SKM-1 (cell line): ENCODE measurements at regions not wholly inside any gene's neighbourhood (a gene's known extent, or its start where the extent isn't known, plus 50 kb on each side); places are given as distances from the start of the nearest gene placed in this dataset.
"Not testable (repeated sequence)": the region's sequence is repeated elsewhere in the genome, so short reads cannot be mapped to it uniquely, and the experiment has no call there.

Source experiments
- DNase-seq: peaks from one replicate; lab custom pipeline; 2025; ENCODE audit not compliant: unreplicated experiment; lab: John Stamatoyannopoulos, UW

GRCh38 chr3:144433006-144433405 is 461.4 kb downstream of the DIPK2A start:
- DNase-seq, result no peak

GRCh38 chr3:144437989-144438388 is 466.4 kb downstream of the DIPK2A start:
- no peak for DNase-seq

DNA sequence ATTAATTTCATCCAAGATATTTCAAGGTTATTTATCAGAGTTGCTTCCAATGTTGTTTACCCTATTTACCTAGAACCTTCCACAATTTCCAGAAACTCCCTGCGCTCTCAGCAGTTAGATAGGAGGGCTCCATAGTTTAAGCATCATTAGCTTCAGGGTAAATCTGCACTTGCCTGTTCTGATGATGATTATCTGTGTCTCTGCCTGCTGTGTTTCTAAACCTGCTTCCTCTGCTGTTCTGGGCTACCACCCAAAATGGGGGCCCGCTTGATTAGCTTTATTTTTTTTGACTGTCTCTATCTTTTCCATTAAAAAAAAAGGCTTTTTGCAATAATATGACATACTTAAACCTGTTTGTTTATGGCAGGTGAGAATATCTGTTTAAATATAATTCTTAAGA is 472.4 kb downstream of the DIPK2A start:
- DNase-seq, result no peak

- DNase-seq, result no peak
Measured at GRCh38 chr3:144444546-144444945, 472.9 kb downstream of the DIPK2A start.

GRCh38 chr3:144455841-144456440 is 484.3 kb downstream of the DIPK2A start:
- DNase-seq, result no peak

GRCh38 chr3:144457758-144458157 is 486.1 kb downstream of the DIPK2A start:
- DNase-seq, result no peak

GRCh38 chr3:144458283-144458682 is 486.7 kb downstream of the DIPK2A start:
- DNase-seq, result no peak

- DNase-seq, result no peak
Measured at GRCh38 chr3:144462337-144462736, 490.7 kb downstream of the DIPK2A start.

- DNase-seq, result no peak
Measured at GRCh38 chr3:144463911-144464310, 492.3 kb downstream of the DIPK2A start.

GRCh38 chr3:144466114-144466513 is 494.5 kb downstream of the DIPK2A start:
- no peak for DNase-seq

DNA sequence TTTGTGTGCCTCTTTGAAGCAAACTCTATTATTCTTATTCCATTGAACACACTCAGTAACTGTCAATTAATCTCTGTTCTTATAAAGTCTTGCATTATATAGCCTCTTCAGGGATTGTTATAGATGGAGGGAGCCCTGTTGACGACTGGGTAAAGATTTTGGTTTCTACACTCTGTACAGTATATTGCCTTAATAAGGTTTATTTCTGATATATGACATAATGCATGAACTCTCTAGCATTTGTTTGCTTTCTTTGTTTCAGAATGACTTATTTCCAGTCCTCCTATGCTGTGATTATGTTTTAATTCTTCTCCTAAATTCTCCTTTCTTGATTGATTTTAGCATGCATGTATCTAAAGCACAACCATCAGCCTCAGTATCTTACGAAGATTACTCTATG is 494.9 kb downstream of the DIPK2A start:
- DNase-seq, result no peak

- no peak for DNase-seq
Measured at GRCh38 chr3:144470666-144471065, 499.0 kb downstream of the DIPK2A start.

DNA sequence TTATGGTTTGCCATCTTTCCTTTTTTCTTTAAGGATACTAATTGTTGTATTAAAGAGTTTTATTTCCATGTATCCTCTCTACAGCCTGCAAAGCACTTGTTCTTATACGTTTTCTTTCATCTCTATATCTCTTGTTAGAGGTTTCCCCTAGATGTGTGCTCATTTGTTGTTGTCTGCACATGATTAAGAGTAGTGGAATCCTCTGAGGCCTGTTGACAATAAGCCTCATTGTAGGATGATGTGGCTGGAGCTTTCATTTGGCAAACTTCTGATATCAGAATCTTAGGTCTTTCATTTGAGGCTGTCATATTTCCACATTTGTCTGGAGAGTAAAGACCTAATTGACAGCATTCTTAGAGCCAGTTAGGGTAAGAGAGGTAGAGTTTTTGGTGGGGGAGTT is 506.0 kb downstream of the DIPK2A start:
- no peak for DNase-seq

GRCh38 chr3:144480416-144480919 is 508.8 kb downstream of the DIPK2A start:
- DNase-seq, result no peak

DNA sequence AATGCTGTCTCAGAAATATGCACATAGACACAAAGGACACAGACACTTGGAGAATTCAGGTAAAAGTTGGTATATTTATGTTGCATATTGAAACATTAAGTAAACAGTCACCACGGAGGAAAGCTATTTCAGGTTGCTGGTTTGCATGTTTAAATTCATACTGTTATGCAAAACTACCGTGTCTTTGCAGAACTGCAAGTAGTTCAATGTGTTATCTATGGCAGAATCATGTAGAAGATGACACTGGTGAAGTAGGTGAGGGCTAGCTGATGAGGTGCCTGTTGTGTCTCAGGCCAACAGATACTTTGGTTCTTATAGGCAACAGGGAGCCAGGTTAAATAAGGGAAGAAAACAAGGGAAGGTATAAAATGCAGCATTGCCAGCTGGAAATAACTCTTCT is 511.3 kb downstream of the DIPK2A start:
- DNase-seq, result no peak

DNA sequence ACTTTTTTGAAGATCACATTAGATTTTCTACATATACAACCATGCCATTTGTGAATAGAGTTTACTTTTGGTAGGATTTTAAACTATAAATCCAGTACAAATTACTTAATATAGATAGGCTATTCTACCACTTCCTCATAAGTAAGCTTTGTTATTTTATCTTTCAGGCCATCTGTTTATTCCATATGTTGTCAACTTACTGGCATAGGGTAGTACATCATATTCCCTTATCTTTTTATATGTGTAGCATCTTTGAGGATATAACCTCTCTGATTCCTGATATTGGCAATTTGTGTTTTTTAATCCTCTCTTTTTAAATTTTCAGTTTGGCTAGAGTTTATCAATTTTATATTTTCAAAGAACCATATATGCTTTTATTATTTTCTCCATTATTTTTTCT is 515.4 kb downstream of the DIPK2A start:
- no peak for DNase-seq

- no peak for DNase-seq
Measured at GRCh38 chr3:144488927-144489326, 517.3 kb downstream of the DIPK2A start.

DNA sequence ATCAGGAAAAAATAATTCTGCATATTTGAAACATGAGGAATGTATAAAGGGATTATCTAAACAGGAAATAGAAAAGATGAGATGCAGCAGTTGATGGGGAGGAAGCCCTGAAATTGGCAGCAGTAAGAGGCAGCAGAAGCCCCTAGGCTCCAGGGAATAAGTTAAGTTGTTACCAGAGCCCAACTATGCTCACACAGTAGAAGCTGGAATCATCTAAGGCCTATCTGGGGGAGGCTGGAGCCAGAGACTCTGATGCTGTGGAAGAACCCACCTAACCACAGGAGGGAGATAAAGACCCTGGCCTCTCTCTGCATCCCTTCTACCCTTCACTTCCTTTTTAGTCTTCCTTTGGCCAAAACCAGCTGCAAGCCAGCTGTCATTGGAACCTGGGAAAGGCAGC is 519.7 kb downstream of the DIPK2A start:
- no peak for DNase-seq

DNA sequence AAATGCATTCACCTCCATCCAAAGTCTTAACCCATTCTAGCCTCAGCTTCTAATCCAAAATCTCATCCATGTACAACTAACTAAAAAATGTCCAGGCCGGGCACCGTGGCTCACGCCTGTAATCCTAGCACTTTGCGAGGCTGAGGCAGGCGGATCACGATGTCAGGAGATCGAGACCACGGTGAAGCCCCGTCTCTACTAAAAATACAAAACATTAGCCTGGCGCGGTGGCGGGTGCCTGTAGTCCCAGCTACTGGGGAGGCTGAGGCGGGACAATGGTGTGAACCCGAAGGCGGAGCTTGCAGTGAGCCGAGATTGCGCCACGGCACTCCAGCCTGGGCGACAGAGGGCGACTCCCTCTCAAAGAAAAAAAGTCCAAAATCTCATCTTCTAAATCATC is 523.0 kb downstream of the DIPK2A start:
- DNase-seq, result not testable (repeated sequence)

DNA sequence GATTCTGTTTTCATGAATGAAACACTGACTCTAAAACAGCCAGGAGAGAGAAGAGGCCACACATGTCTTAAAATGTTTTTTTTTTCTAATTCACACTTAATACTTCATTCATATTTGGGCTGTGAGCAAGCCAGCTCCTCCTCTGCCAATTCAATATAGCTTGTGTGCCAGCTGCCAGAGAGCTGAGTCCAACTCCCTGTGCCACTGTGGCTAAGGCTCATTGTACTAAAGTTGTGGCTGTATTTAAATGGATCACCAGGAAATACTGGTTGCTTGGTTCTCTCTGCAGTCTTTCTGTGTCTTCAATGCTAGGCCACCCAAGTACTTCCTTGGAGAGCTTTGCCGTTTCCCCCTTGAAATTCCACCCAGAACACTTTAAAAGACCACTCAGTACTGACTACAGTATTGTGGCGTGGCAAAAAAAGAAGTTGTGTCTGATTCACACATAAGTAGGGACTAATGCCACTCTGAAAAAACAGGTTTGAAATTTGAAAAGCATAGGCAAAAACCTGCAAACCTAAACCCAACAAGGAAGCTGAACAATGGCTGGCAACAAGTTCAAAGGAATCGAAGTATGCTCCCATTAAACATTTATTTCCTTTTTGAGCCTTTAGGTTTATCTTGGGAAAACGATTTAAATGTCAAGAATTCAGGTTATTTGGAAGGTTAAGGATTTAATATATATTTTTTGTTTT is 524.7 kb downstream of the DIPK2A start:
- no peak for DNase-seq

DNA sequence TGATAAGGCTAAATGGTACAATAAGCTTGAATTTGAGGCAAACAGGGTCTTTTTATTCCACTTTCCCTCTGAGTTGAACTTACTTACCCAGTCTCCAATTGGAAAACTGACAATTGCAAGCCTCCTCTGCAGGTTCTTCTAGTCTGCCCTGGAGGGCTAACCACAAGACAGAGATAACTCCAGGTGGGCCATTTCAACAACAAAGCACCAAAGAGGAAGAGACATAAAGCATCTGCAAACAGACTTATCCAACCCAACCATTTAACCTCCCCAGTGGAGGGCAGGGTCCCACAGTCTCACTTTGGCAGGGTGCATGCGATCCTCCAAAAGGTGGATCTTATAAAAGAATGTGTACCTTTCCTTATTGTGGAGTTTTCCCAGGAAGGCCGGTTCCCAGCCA is 525.8 kb downstream of the DIPK2A start:
- no peak for DNase-seq

GRCh38 chr3:144499001-144499930 is 527.6 kb downstream of the DIPK2A start:
- no peak for DNase-seq
